H9 (cell line): ENCODE measurements at regions not wholly inside any gene's neighbourhood (a gene's known extent, or its start where the extent isn't known, plus 50 kb on each side); places are given as distances from the start of the nearest gene placed in this dataset.
"Not testable (repeated sequence)": the region's sequence is repeated elsewhere in the genome, so short reads cannot be mapped to it uniquely, and the experiment has no call there.

Source experiments
- DNase-seq: peaks from one replicate; pipeline ENCODE4 v3.0.0-alpha.2; 2017
- H2AFZ ChIP-seq: one replicate; pipeline ENCODE4 v1.6.1; 2013; ENCODE audit warnings: mild to moderate bottlenecking, low read length, control low read depth, moderate library complexity
- H2AK5ac ChIP-seq: 2 replicates; pipeline ENCODE4 v1.6.1; 2013; ENCODE audit warnings: low read length, control low read depth, mixed read lengths; ENCODE audit not compliant: insufficient read length
- H2BK120ac ChIP-seq: one replicate; pipeline ENCODE4 v1.6.1; 2013; ENCODE audit warnings: low read depth, mild to moderate bottlenecking, low read length, control low read depth, inconsistent platforms; ENCODE audit not compliant: poor library complexity, severe bottlenecking
- H2BK12ac ChIP-seq: 2 replicates; pipeline ENCODE4 v1.6.1; 2013; ENCODE audit warnings: low read length, control low read depth, mixed read lengths, low read depth; ENCODE audit not compliant: insufficient read length
- H2BK15ac ChIP-seq: 2 replicates; pipeline ENCODE4 v1.6.1; 2013; ENCODE audit warnings: low read depth, low read length, control low read depth
- H2BK20ac ChIP-seq: one replicate; pipeline ENCODE4 v1.6.1; 2013; ENCODE audit warnings: low read depth, mild to moderate bottlenecking, low read length, control low read depth, inconsistent platforms; ENCODE audit not compliant: poor library complexity, severe bottlenecking
- H2BK5ac ChIP-seq: 2 replicates; pipeline ENCODE4 v1.6.1; 2013; ENCODE audit warnings: low read length, control low read depth, mixed read lengths; ENCODE audit not compliant: insufficient read length
- H3K14ac ChIP-seq: 2 replicates; pipeline ENCODE4 v1.6.1; 2013; ENCODE audit warnings: low read length, control low read depth; ENCODE audit not compliant: insufficient read depth
- H3K18ac ChIP-seq: 2 replicates; pipeline ENCODE4 v1.6.1; 2013; ENCODE audit warnings: low read depth, mild to moderate bottlenecking, mixed read lengths, low read length, control low read depth; ENCODE audit not compliant: insufficient read length
- H3K23ac ChIP-seq: 2 replicates; pipeline ENCODE4 v1.6.1; 2013; ENCODE audit warnings: low read length, control low read depth, mixed read lengths, low read depth; ENCODE audit not compliant: insufficient read length
- H3K23me2 ChIP-seq: 2 replicates; pipeline ENCODE4 v1.6.1; 2013; ENCODE audit warnings: low read depth, mild to moderate bottlenecking, mixed read lengths, low read length, control low read depth; ENCODE audit not compliant: insufficient read length, poor library complexity, severe bottlenecking
- H3K27ac ChIP-seq: 2 replicates; pipeline ENCODE4 v1.5.1; 2013; ENCODE audit warnings: low read length, control low read depth, mixed read lengths, low read depth; ENCODE audit not compliant: insufficient read length
- H3K27me3 ChIP-seq: 2 replicates; pipeline ENCODE4 v1.6.1; 2013; ENCODE audit warnings: low read length, control low read depth, inconsistent platforms; ENCODE audit not compliant: insufficient read depth
- H3K4ac ChIP-seq: 2 replicates; pipeline ENCODE4 v1.6.1; 2013; ENCODE audit warnings: low read depth, mild to moderate bottlenecking, control low read depth, inconsistent platforms, low read length, moderate library complexity
- H3K4me1 ChIP-seq: 2 replicates; pipeline ENCODE4 v1.6.1; 2013; ENCODE audit warnings: low read length, control low read depth, inconsistent platforms; ENCODE audit not compliant: insufficient read depth
- H3K4me2 ChIP-seq: 2 replicates; pipeline ENCODE4 v1.6.1; 2013; ENCODE audit warnings: low read length, control low read depth, mixed read lengths; ENCODE audit not compliant: insufficient read length, insufficient read depth
- H3K56ac ChIP-seq: 2 replicates; pipeline ENCODE4 v1.6.1; 2013; ENCODE audit warnings: low read depth, mild to moderate bottlenecking, mixed read lengths, low read length, control low read depth; ENCODE audit not compliant: insufficient read length
- H3K79me1 ChIP-seq: 2 replicates; pipeline ENCODE4 v1.6.1; 2013; ENCODE audit warnings: low read depth, mild to moderate bottlenecking, moderate library complexity, low read length, control low read depth, inconsistent platforms; ENCODE audit not compliant: insufficient read depth, poor library complexity, severe bottlenecking
- H3K79me2 ChIP-seq: 2 replicates; pipeline ENCODE4 v1.6.1; 2013; ENCODE audit warnings: low read length, control low read depth, inconsistent platforms; ENCODE audit not compliant: insufficient read depth
- H3K9ac ChIP-seq: 2 replicates; pipeline ENCODE4 v1.6.1; 2013; ENCODE audit warnings: low read length, control low read depth, mixed read lengths; ENCODE audit not compliant: insufficient read length; ENCODE audit errors: extremely low read depth
- H3K9me3 ChIP-seq: one replicate; pipeline ENCODE4 v1.6.1; 2013; ENCODE audit warnings: low read depth, low read length, inconsistent platforms; ENCODE audit not compliant: control insufficient read depth
- H3T11ph ChIP-seq: one replicate; pipeline ENCODE4 v1.6.1; 2013; ENCODE audit warnings: mild to moderate bottlenecking, low read length, control low read depth, inconsistent platforms
- H4K20me1 ChIP-seq: one replicate; pipeline ENCODE4 v1.6.1; 2013; ENCODE audit not compliant: control insufficient read depth, insufficient read length, insufficient read depth
- H4K5ac ChIP-seq: 2 replicates; pipeline ENCODE4 v1.6.1; 2013; ENCODE audit warnings: low read depth, mild to moderate bottlenecking, mixed read lengths, low read length, control low read depth; ENCODE audit not compliant: insufficient read length
- H4K8ac ChIP-seq: replicated peaks from 2 replicates; pipeline ENCODE4 v1.6.1; 2013; ENCODE audit warnings: low read length, control low read depth, mixed read lengths, low read depth; ENCODE audit not compliant: insufficient read length
- H4K91ac ChIP-seq: 2 replicates; pipeline ENCODE4 v1.6.1; 2013; ENCODE audit warnings: low read depth, mild to moderate bottlenecking, moderate library complexity, mixed read lengths, low read length, control low read depth; ENCODE audit not compliant: insufficient read length
- H3K27ac Mint-ChIP-seq, 3 experiments: 2 replicates in 2 of 3; 3 replicates in 1 of 3; pipeline ENCODE4 v1.8.0; 2020 to 2021; ENCODE audit warnings: mixed read lengths in 3 of 3, mild to moderate bottlenecking in 1 of 3, moderate library complexity in 1 of 3
- H3K27me3 Mint-ChIP-seq: 2 replicates; pipeline ENCODE4 v1.8.0; 2021; ENCODE audit warnings: low read depth, mild to moderate bottlenecking, moderate library complexity, mixed read lengths
- H3K36me3 Mint-ChIP-seq, 3 experiments: 2 replicates in 2 of 3; 3 replicates in 1 of 3; pipeline ENCODE4 v1.8.0; 2020 to 2021; ENCODE audit warnings: low read depth in 3 of 3, mixed read lengths in 3 of 3; ENCODE audit not compliant: insufficient read depth in 1 of 3
- H3K4me1 Mint-ChIP-seq, 2 experiments: 2 replicates each; pipeline ENCODE4 v1.8.0; 2020; ENCODE audit warnings: mixed read lengths in 2 of 2
- H3K4me3 Mint-ChIP-seq, 2 experiments: 2 replicates in 1 of 2; 3 replicates in 1 of 2; pipeline ENCODE4 v1.8.0; 2020 to 2021; ENCODE audit warnings: mild to moderate bottlenecking in 2 of 2, mixed read lengths in 2 of 2, moderate library complexity in 1 of 2
- H3K9me3 Mint-ChIP-seq, 2 experiments: 2 replicates in 1 of 2; 3 replicates in 1 of 2; pipeline ENCODE4 v1.8.0; 2020; ENCODE audit warnings: mild to moderate bottlenecking in 2 of 2, mixed read lengths in 2 of 2, moderate library complexity in 1 of 2
- WGBS: extraction: QIAGEN DNeasy Blood & Tissue Kit; methylation state at CpG from one replicate; pipeline ENCODE4 v1.1.7; 2013; ENCODE audit warnings: missing lambda C conversion rate, low lambda C conversion rate, mixed read lengths; ENCODE audit not compliant: insufficient read length; ENCODE audit errors: extremely low coverage; 5-methylcytosine and 5-hydroxymethylcytosine counted together
- TF ChIP-seq, protein P1 (sequence below): fragments of 200-600 bp; sonication (generic); conservative IDR thresholded peaks from 3 replicates; pipeline ENCODE4 v1.8.0; 2021; ENCODE audit warnings: antibody characterized with exemption, mild to moderate bottlenecking

DNA sequence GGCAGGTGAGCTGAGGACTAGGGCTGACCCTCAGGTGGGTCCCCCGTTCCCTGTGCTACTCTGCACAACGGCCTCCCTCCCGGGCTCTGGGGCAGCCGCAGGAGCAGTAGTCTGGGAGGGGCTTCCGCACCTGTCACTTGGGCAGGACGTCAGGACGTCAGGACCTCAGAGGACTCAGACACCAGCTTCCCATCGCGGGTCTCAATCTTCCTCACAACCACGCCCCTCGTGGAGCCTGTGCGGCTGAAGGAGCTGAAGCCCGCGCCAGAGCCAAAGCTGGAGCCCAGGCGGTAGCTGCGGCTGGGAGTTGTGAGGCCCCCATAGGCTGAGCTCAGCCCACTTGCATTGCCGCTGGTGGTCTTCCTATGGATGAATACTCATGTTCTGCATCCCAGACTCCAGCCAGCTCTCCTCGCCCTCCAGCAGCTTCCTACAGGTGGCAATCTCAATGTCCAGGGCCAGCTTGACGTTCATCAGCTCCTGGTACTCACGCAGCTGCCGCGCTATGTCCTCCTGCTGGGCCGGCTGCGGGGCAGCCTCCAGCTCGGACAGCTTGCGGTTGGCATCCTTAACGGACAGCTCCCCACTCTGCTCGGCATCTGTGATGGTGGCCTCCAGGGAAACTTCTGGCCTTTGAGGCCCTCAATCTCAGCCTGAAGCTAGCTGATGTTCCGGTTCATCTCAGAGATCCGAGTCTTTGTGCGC is 381.4 kb upstream of the RGMB start:
- H3T11ph ChIP-seq = no peak overlapping the region
- H3K79me2 ChIP-seq = no peaks in the 10 kb centered on the region
- Mint-ChIP-seq H3K27me3 (no peaks in the 10 kb centered on the region), H3K27ac (no peak overlapping the region), H3K36me3 (peaks cover 0 to 3% (median 0%) of the 10 kb centered on the region in 3 experiments; a peak in 2 of 7 replicates), H3K9me3 (no peaks in the 10 kb centered on the region; a peak in 1 of 5 replicates), H3K4me3 (no peak overlapping the region), H3K4me1 (peaks cover 18 to 23% of the 10 kb centered on the region in 2 experiments)
- 0 out of 2 replicates have a peak, but pooled peaks cover 2% of the 10 kb centered on the region for H3K4me1 ChIP-seq
- H3K23me2 ChIP-seq = no peaks in the 10 kb centered on the region
- no peaks in the 10 kb centered on the region for H3K9me3 ChIP-seq
- no peak overlapping the region for H2BK5ac ChIP-seq
- no peaks in the 10 kb centered on the region for H4K20me1 ChIP-seq
- TF ChIP-seq, protein P1, sequence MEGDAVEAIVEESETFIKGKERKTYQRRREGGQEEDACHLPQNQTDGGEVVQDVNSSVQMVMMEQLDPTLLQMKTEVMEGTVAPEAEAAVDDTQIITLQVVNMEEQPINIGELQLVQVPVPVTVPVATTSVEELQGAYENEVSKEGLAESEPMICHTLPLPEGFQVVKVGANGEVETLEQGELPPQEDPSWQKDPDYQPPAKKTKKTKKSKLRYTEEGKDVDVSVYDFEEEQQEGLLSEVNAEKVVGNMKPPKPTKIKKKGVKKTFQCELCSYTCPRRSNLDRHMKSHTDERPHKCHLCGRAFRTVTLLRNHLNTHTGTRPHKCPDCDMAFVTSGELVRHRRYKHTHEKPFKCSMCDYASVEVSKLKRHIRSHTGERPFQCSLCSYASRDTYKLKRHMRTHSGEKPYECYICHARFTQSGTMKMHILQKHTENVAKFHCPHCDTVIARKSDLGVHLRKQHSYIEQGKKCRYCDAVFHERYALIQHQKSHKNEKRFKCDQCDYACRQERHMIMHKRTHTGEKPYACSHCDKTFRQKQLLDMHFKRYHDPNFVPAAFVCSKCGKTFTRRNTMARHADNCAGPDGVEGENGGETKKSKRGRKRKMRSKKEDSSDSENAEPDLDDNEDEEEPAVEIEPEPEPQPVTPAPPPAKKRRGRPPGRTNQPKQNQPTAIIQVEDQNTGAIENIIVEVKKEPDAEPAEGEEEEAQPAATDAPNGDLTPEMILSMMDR = no peak
- H2AK5ac ChIP-seq = no peak overlapping the region
- no peak overlapping the region for H3K14ac ChIP-seq
- no peak overlapping the region for H2AFZ ChIP-seq
- no peak overlapping the region for H3K23ac ChIP-seq
- no peak overlapping the region for H2BK15ac ChIP-seq
- no peak overlapping the region for H4K8ac ChIP-seq
- H3K27me3 ChIP-seq = no peaks in the 10 kb centered on the region
- H3K56ac ChIP-seq = no peak overlapping the region
- no peak for DNase-seq
- H3K4me2 ChIP-seq = no peak overlapping the region
- WGBS = no CpG with 5 or more reads among the region's 31 CpGs
- no peak overlapping the region for H4K5ac ChIP-seq
- no peak overlapping the region for H2BK120ac ChIP-seq
- H3K18ac ChIP-seq = no peak overlapping the region
- no peak overlapping the region for H3K4ac ChIP-seq
- H3K27ac ChIP-seq = no peak overlapping the region
- H4K91ac ChIP-seq = no peak overlapping the region
- no peaks in the 10 kb centered on the region for H3K79me1 ChIP-seq
- no peak overlapping the region for H2BK12ac ChIP-seq
- H3K9ac ChIP-seq = no peak overlapping the region
- H2BK20ac ChIP-seq = no peak overlapping the region

DNA sequence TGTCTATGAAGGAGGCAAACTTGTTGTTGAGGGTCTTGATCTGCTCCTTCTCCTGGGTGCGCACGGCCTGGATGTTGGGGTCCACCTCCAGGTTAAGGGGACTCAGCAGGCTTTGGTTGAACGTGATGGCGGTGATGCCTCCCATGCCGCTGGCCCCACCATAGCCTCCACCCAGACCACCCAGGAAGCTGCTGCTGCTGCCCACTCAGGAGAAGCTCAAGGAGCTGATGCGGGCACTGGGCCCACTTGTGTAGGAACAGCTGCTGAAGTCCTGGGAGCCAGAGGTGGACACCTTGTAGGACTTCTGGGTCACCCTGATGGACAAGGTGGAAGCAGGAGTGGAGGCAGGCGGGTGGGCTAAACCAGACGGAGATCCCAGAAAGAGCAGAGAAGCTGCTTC is 380.3 kb upstream of the RGMB start:
- no CpG with 5 or more reads among the region's 8 CpGs for WGBS
- not testable (repeated sequence) for H3K4me3 Mint-ChIP-seq, H3T11ph ChIP-seq

More for the DNA sequence above, 380.3 kb upstream of the RGMB start:
- not testable (repeated sequence) for H3K56ac ChIP-seq, H3K79me1 ChIP-seq, H4K91ac ChIP-seq, H3K79me2 ChIP-seq, H3K9ac ChIP-seq, H4K5ac ChIP-seq, H3K4me2 ChIP-seq, H2BK12ac ChIP-seq, H2BK15ac ChIP-seq, H2AK5ac ChIP-seq, H2BK120ac ChIP-seq, H3K23ac ChIP-seq, H3K27ac Mint-ChIP-seq, H3K36me3 Mint-ChIP-seq, DNase-seq, H4K8ac ChIP-seq, H3K27ac ChIP-seq, H4K20me1 ChIP-seq, H2BK5ac ChIP-seq, H3K4ac ChIP-seq, H3K18ac ChIP-seq, H3K9me3 ChIP-seq, H2AFZ ChIP-seq, H3K27me3 Mint-ChIP-seq, H3K27me3 ChIP-seq, H2BK20ac ChIP-seq, H3K4me1 ChIP-seq, H3K14ac ChIP-seq, H3K23me2 ChIP-seq, H3K9me3 Mint-ChIP-seq
- peaks cover 18 to 23% of the 10 kb centered on the region in 2 experiments for H3K4me1 Mint-ChIP-seq
